ENCODE measurements at regions not wholly inside any gene's neighbourhood (a gene's known extent, or its start where the extent isn't known, plus 50 kb on each side); places are given as distances from the start of the nearest gene placed in this dataset.
"Not testable (repeated sequence)": the region's sequence is repeated elsewhere in the genome, so short reads cannot be mapped to it uniquely, and the experiment has no call there.

DNA sequence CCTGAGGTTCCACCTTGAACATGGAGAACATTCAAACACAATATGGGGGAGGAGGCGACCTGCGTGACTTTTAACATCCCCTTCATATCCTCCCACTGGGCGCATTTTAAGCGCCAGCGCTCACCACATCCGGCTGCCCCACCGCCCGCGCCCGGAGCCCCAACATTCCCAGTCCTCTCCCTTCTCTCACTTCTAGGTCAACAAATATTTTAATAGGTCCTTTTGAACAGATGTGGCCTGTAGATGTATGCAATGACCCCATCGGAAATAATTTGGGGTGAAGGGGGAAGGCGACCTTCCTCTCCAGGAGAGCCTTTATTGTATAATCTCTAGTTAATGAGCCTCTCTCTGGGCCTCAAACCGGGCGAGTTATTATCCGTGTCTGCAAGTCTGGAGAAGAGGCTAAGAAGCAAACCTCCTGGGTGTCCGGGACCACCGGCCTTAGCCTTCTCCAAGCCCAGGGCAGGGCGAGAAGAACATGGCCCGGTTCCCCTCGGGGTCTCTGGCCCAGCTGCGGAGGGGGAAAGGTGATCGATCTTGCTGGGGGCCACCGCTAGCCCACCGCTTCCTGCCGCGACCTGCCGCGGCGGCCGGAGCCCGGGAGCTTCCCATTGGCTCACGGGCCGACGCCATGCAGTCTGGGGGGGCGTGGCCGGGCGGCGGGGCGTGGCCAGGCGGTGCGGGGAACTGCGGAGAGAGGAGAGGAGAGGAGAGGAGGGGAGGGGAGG is 83.2 kb upstream of the HMGA2 start:
- Mint-ChIP-seq H3K36me3 (no peaks in the 10 kb centered on the region), H3K27ac (peak overlapping the region; percentile 96), H3K27me3 (ENCODE audit: low read depth) (no peaks in the 10 kb centered on the region), H3K4me3 (peak overlapping the region; percentile 73), H3K4me1 (peaks cover 23% of the 10 kb centered on the region), H3K9me3 (peaks cover 3% of the 10 kb centered on the region)
- TF ChIP-seq, protein P1, sequence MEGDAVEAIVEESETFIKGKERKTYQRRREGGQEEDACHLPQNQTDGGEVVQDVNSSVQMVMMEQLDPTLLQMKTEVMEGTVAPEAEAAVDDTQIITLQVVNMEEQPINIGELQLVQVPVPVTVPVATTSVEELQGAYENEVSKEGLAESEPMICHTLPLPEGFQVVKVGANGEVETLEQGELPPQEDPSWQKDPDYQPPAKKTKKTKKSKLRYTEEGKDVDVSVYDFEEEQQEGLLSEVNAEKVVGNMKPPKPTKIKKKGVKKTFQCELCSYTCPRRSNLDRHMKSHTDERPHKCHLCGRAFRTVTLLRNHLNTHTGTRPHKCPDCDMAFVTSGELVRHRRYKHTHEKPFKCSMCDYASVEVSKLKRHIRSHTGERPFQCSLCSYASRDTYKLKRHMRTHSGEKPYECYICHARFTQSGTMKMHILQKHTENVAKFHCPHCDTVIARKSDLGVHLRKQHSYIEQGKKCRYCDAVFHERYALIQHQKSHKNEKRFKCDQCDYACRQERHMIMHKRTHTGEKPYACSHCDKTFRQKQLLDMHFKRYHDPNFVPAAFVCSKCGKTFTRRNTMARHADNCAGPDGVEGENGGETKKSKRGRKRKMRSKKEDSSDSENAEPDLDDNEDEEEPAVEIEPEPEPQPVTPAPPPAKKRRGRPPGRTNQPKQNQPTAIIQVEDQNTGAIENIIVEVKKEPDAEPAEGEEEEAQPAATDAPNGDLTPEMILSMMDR (IDR thresholded peaks at IDR 0.05; ENCODE audit: unreplicated experiment), result no peak
- DNase-seq (ENCODE audit: low spot score in 2 of 2, unreplicated experiment in 2 of 2), result peak; percentile 83 to 94

DNA sequence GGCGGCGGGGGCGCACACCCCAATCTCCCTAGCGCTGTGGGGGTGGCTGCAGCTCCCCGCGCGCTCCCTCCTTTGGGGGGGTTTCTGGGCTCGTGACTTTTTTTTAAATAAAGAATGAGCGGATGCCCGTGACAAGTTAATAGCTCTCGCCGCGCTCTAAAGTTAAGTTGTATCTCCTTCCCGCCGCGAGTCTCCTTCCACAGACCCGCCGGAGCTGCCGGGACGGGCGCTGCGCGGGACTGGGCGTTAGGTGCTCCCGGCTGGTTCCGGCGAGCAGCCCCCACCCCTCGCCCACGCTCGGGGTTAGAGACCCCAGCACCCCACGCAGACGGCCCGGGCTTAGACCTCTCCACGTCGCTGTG is 82.6 kb upstream of the HMGA2 start:
- Mint-ChIP-seq H3K9me3 (peaks cover 3% of the 10 kb centered on the region), H3K4me1 (peaks cover 28% of the 10 kb centered on the region), H3K4me3 (peak overlapping the region; percentile 91), H3K27me3 (ENCODE audit: low read depth) (no peaks in the 10 kb centered on the region), H3K36me3 (no peaks in the 10 kb centered on the region), H3K27ac (peak overlapping the region; percentile 97)
- TF ChIP-seq, protein P1 (IDR thresholded peaks at IDR 0.05; ENCODE audit: unreplicated experiment), result no peak
- DNase-seq (ENCODE audit: low spot score in 2 of 2, unreplicated experiment in 2 of 2), result peak; percentile 56 to 64

DNA sequence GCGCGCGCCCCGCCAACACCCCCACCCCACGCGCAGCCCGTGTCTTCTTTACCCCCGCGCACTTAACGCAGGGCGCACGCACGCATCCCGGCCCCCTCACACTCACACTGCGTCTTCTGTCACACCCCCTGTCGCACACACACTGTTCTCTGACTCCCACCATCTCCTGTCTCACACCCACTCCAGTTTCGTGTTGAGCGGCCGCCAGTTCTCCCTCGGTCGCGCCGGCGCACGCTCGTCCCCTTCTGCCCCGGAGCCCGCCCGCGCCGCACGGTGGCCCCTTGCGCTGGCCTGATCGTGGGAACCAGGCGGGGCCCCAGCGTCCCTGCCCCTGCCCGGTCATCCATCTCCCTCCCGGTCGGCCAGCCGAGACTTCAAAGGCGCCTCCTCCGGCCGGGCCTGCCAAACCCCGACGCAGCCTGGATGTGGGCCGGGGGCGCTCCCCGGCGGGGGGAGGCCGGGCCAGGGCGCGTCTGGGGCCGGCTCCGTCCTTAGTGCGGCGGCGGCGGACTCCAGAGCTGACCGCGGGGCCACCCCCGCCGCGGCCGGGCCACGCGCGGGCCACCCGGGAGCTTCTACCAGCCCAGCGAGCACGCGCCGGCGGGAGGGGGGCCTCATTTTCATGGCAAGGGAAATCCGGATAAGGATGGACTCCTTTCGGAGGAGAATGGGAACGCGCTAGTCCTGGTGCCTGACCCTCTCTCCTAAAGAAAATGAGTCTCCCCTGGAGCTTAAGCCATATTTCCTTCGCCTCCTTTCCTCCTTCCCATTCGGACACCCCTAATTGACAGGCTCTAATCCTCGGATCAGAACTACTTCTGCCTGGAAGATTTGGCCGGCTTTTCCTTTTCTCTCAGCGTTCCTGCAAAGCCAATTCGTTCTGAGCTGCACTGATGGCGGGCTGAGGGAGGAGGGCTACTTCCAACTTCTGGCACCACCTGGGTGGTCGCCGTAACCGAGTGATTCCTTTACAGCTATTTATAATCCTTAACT is 82.0 kb upstream of the HMGA2 start:
- no peaks in the 10 kb centered on the region for H3K27me3 Mint-ChIP-seq (ENCODE audit: low read depth)
- peak; percentile 53 to 81 for DNase-seq (ENCODE audit: low spot score in 2 of 2, unreplicated experiment in 2 of 2)
- TF ChIP-seq, protein P1 (IDR thresholded peaks at IDR 0.05; ENCODE audit: unreplicated experiment), result no peak

DNA sequence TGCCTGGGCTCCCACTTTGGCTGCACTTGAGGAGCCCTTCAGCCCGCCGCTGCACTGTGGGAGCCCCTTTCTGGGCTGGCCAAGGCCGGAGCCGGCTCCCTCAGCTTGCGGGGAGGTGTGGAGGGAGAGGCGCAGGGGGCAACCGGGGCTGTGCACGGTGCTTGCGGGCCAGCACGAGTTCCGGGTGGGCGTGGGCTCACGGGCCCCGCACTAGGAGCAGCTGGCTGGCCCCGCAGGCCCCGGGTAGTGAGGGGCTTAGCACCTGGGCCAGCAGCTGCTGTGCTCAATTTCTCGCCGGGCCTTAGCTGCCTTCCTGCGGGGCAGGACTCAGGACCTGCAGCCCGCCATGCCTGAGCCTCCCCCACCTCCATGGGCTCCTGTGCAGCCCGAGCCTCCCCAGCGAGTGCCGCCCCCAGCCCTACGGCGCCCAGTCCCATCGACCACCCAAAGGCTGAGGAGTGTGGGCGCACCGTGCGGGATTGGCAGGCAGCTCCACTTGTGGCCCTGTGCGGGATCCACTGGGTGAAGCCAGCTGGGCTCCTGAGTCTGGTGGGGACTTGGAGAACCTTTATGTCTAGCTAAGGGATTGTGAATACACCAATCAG is 79.9 kb upstream of the HMGA2 start:
- not testable (repeated sequence) for H3K27me3 Mint-ChIP-seq (ENCODE audit: low read depth); DNase-seq (ENCODE audit: low spot score in 2 of 2, unreplicated experiment in 2 of 2); H3K27ac Mint-ChIP-seq; H3K36me3 Mint-ChIP-seq; H3K9me3 Mint-ChIP-seq; H3K4me3 Mint-ChIP-seq
- peaks cover 40% of the 10 kb centered on the region for H3K4me1 Mint-ChIP-seq

More for the DNA sequence above, 82.0 kb upstream of the HMGA2 start:
- Mint-ChIP-seq H3K36me3 (no peaks in the 10 kb centered on the region), H3K4me3 (peak overlapping the region; percentile 91), H3K4me1 (peaks cover 34% of the 10 kb centered on the region), H3K27ac (peak overlapping the region; percentile 97), H3K9me3 (no peaks in the 10 kb centered on the region)

DNA sequence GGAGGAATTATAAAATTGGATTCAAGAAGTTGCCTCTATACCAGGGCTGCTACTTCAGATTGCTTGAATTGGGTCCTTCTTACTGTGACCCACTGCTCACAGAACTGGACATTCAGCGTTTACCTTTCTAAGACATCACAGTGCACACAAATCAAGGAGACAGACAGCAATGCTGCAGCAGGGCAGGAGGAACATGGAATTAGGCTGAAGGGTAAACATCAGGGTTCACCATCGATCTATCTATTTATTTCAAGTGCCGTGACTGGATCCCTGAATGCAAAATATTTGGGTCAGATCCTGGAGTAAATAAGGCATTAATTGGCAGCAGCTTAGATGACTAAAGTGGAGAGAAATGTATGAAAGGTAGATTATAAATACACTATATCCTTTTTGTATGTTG is 76.9 kb upstream of the HMGA2 start:
- H3K27me3 Mint-ChIP-seq (ENCODE audit: low read depth), result no peaks in the 10 kb centered on the region
- peaks cover 12% of the 10 kb centered on the region for H3K9me3 Mint-ChIP-seq
- DNase-seq (ENCODE audit: low spot score in 2 of 2, unreplicated experiment in 2 of 2), result no peak
- H3K27ac Mint-ChIP-seq, result no peak overlapping the region
- H3K36me3 Mint-ChIP-seq, result no peaks in the 10 kb centered on the region
- TF ChIP-seq, protein P1 (IDR thresholded peaks at IDR 0.05; ENCODE audit: unreplicated experiment), result no peak
- H3K4me3 Mint-ChIP-seq, result no peak overlapping the region
- peaks cover 30% of the 10 kb centered on the region for H3K4me1 Mint-ChIP-seq

All from mesothelial cell of epicardium (in vitro differentiated cells).